HepG2 (cell line): ENCODE measurements at regions not wholly inside any gene's neighbourhood (a gene's known extent, or its start where the extent isn't known, plus 50 kb on each side); places are given as distances from the start of the nearest gene placed in this dataset.

Experiments
- ATAC-seq: fragments of 200-7000 bp; cut with Tn5 transposase; 3 replicates; pipeline ENCODE4 v1.9.1; 2020; ENCODE audit warnings: mild to moderate bottlenecking, moderate library complexity
- BruUV-seq: library from RNA; stranded (reverse); fragments of 400-500 nt; replicated peaks from 2 replicates; lab custom pipeline; 2021; lab: Mats Ljungman, UMichigan
- CTCF ChIA-PET: fragments of 300-600 bp; formaldehyde crosslinking; extraction: SDS; loops from one replicate; lab custom pipeline; 2021; ENCODE audit warnings: low total read pairs, inconsistent platforms, low intra/inter-chr PET ratio; lab: Yijun Ruan, JAX
- POLR2A ChIA-PET: fragments of 350-600 bp; sonication (Branson Sonifier 250); formaldehyde crosslinking; loops from one replicate; lab custom pipeline; 2020; ENCODE audit warnings: antibody characterized with exemption, inconsistent platforms; lab: Yijun Ruan, JAX
- DNase-seq: peaks from one replicate; pipeline ENCODE4 v3.0.0-alpha.2; 2015; ENCODE audit warnings: low spot score
- FAIRE-seq: peaks from 3 replicates; lab custom pipeline; 2011; peaks lifted over from hg19 to GRCh38; lab: Jason Lieb, UNC
- H2AFZ ChIP-seq: one replicate; pipeline ENCODE4 v1.6.1; 2011; ENCODE audit warnings: low read length, inconsistent platforms
- H3K27ac ChIP-seq: fragments of 300-600 bp; 3 replicates; pipeline ENCODE4 v1.8.0; 2011; ENCODE audit warnings: mixed run types, mild to moderate bottlenecking, mixed read lengths, low read length, inconsistent platforms; ENCODE audit not compliant: insufficient read depth; ENCODE audit errors: extremely low read length
- H3K27me3 ChIP-seq, 2 experiments: fragments of 200-600 bp in 1 of 2; 2 replicates in 1 of 2; 3 replicates in 1 of 2; pipeline versions ENCODE4 v1.6.0 to v1.8.0; 2011; ENCODE audit warnings: low read length in 2 of 2, mild to moderate bottlenecking in 2 of 2, moderate library complexity in 2 of 2, inconsistent platforms in 1 of 2; ENCODE audit not compliant: insufficient read depth in 2 of 2, control insufficient read depth in 1 of 2
- H3K36me3 ChIP-seq, 2 experiments: fragments of 200-600 bp in 1 of 2; replicated peaks in 1 of 2; 2 replicates in 1 of 2; 3 replicates in 1 of 2; pipeline versions ENCODE4 v1.5.1 to v1.8.0; 2011; ENCODE audit warnings: low read length in 2 of 2, inconsistent platforms in 1 of 2; ENCODE audit not compliant: insufficient read depth in 2 of 2, control insufficient read depth in 1 of 2
- H3K4me1 ChIP-seq: 2 replicates; pipeline ENCODE4 v1.5.1; 2012; ENCODE audit warnings: low read length, inconsistent platforms; ENCODE audit not compliant: insufficient read depth
- H3K4me2 ChIP-seq: 2 replicates; pipeline ENCODE4 v1.6.0; 2011; ENCODE audit warnings: low read depth, low read length, inconsistent platforms
- H3K4me3 ChIP-seq, 3 experiments: fragments of 200-600 bp in 1 of 3; sonication (generic), shearing (Covaris generic) in 1 of 3; replicated peaks in 1 of 3; 2 replicates each; pipeline ENCODE4 v1.5.1; 2011 to 2016; ENCODE audit warnings: low read length in 3 of 3, inconsistent platforms in 2 of 3, low read depth in 2 of 3, mild to moderate bottlenecking in 2 of 3, control low read depth in 1 of 3, mixed read lengths in 1 of 3; ENCODE audit not compliant: insufficient read depth in 1 of 3
- H3K79me2 ChIP-seq: one replicate; pipeline ENCODE4 v1.6.1; 2011; ENCODE audit warnings: low read length, inconsistent platforms; ENCODE audit not compliant: insufficient read depth
- H3K9ac ChIP-seq: 2 replicates; pipeline ENCODE4 v1.6.0; 2011; ENCODE audit warnings: mild to moderate bottlenecking, low read depth, low read length, inconsistent platforms; ENCODE audit not compliant: insufficient read depth
- H3K9me3 ChIP-seq: 2 replicates; pipeline ENCODE4 v1.5.1; 2012; ENCODE audit warnings: mild to moderate bottlenecking, low read length
- H4K20me1 ChIP-seq: 2 replicates; pipeline ENCODE4 v1.6.0; 2011; ENCODE audit warnings: inconsistent platforms, mild to moderate bottlenecking, low read length, moderate library complexity; ENCODE audit not compliant: insufficient read depth
- FOXO4 ChIP-seq: sonication (generic); formaldehyde crosslinking; conservative IDR thresholded peaks from 2 replicates; pipeline ENCODE4 v1.8.1; 2023; ENCODE audit warnings: missing genetic modification reagents
- MAFF ChIP-seq: IDR thresholded peaks from 2 replicates; pipeline ENCODE4 v1.6.1; 2011; ENCODE audit warnings: low read depth, low read length, improper control_type of control experiment
- NFIC ChIP-seq: IDR thresholded peaks from 2 replicates; pipeline ENCODE4 v1.6.1; 2012; ENCODE audit warnings: mild to moderate bottlenecking, low read length, inconsistent platforms
- PPARG ChIP-seq: conservative IDR thresholded peaks from 2 replicates; pipeline ENCODE4 v1.6.1; 2016; ENCODE audit warnings: missing biosample characterization, missing genetic modification reagents
- RFXAP ChIP-seq: sonication (generic); formaldehyde crosslinking; IDR thresholded peaks from 2 replicates; pipeline ENCODE4 v1.4.0; 2020; ENCODE audit warnings: missing genetic modification reagents, borderline replicate concordance
- SP5 ChIP-seq: IDR thresholded peaks from 2 replicates; pipeline ENCODE4 v1.6.1; 2016; ENCODE audit warnings: low read depth, borderline replicate concordance
- ZBTB25 ChIP-seq: IDR thresholded peaks from 2 replicates; pipeline ENCODE4 v1.6.1; 2018; ENCODE audit warnings: missing genetic modification reagents
- ZNF12 ChIP-seq: sonication (generic); formaldehyde crosslinking; IDR thresholded peaks from 2 replicates; pipeline ENCODE4 v1.5.0; 2020; ENCODE audit warnings: missing genetic modification reagents
- ZNF510 ChIP-seq: sonication (generic); formaldehyde crosslinking; IDR thresholded peaks from 2 replicates; pipeline ENCODE4 v1.4.0; 2020; ENCODE audit warnings: low read depth, mild to moderate bottlenecking, missing genetic modification reagents
- ZNF567 ChIP-seq: sonication (generic); formaldehyde crosslinking; IDR thresholded peaks from 2 replicates; pipeline ENCODE4 v1.8.1; 2023; ENCODE audit warnings: mild to moderate bottlenecking, missing genetic modification reagents, borderline replicate concordance
- ZNF816 ChIP-seq: sonication (generic); formaldehyde crosslinking; IDR thresholded peaks from 2 replicates; pipeline ENCODE4 v1.8.0; 2022; ENCODE audit warnings: missing genetic modification reagents, mild to moderate bottlenecking, borderline replicate concordance
- in situ Hi-C: cut with HindIII; loops from 2 replicates; pipeline ENCODE4 v1.10.0; 2017; ENCODE audit warnings: low pct_unique_long_range_greater_than_20kb; ENCODE audit not compliant: extremely low pct_ligation_motif_present
- intact Hi-C: fragments of 100-400 bp; cut with micrococcal nuclease; formaldehyde crosslinking; loops from one replicate; pipeline ENCODE4 v1.10.0; 2022; ENCODE audit not compliant: unreplicated experiment
- TF ChIP-seq, protein P1 (sequence below): IDR thresholded peaks from 2 replicates; pipeline ENCODE4 v1.6.1; 2016; ENCODE audit warnings: missing compliant biosample characterization, missing genetic modification reagents, borderline replicate concordance

- no peak for TF ChIP-seq ZBTB25
- no peak for TF ChIP-seq ZNF567
- TF ChIP-seq SP5 (CRISPR knock-in tag): no peak
- TF ChIP-seq MAFF: peak; percentile 44
- no peak for TF ChIP-seq ZNF510 (CRISPR knock-in tag)
- TF ChIP-seq FOXO4: no peak
- TF ChIP-seq, protein P1, sequence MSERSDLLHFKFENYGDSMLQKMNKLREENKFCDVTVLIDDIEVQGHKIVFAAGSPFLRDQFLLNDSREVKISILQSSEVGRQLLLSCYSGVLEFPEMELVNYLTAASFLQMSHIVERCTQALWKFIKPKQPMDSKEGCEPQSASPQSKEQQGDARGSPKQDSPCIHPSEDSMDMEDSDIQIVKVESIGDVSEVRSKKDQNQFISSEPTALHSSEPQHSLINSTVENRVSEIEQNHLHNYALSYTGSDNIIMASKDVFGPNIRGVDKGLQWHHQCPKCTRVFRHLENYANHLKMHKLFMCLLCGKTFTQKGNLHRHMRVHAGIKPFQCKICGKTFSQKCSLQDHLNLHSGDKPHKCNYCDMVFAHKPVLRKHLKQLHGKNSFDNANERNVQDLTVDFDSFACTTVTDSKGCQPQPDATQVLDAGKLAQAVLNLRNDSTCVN: no peak
- TF ChIP-seq RFXAP: no peak
- no peak for TF ChIP-seq NFIC
- TF ChIP-seq ZNF12: no peak
Observed at GRCh38 chr4:134043266-134043665, 158.3 kb downstream of the PABPC4L start (continued).

- FAIRE-seq (no peak), DNase-seq (no peak), ATAC-seq (no peak)
- Histone ChIP-seq H3K9me3 (no peaks in the 10 kb centered on the region), H3K79me2 (no peaks in the 10 kb centered on the region), H3K36me3 (no peaks in the 10 kb centered on the region), H2AFZ (no peak overlapping the region), H3K4me2 (no peak overlapping the region), H3K9ac (no peak overlapping the region), H3K27me3 (no peaks in the 10 kb centered on the region), H4K20me1 (no peaks in the 10 kb centered on the region), H3K4me3 (no peak overlapping the region), H3K4me1 (no peaks in the 10 kb centered on the region), H3K27ac (no peak overlapping the region)
- CTCF ChIA-PET: no interaction called here
- POLR2A ChIA-PET: no interaction called here
- TF ChIP-seq ZNF816: no peak
- TF ChIP-seq PPARG: no peak
- no TSS peak for BruUV-seq
- in situ Hi-C loops: no loop called here
- intact Hi-C loops: no loop called here
Observed at GRCh38 chr4:134028421-134028820, 173.2 kb downstream of the PABPC4L start.
